VCaP (cell line): ENCODE measurements at regions not wholly inside any gene's neighbourhood (a gene's known extent, or its start where the extent isn't known, plus 50 kb on each side); places are given as distances from the start of the nearest gene placed in this dataset.

Experiments used
- H3K27ac ChIP-seq: fragments of 450-650 bp; 2 replicates; pipeline ENCODE4 v1.5.1; 2017
- TF ChIP-seq, protein P1 (sequence below): fragments of 450-650 bp; conservative IDR thresholded peaks from 2 replicates; pipeline ENCODE4 v1.5.1; 2017; ENCODE audit warnings: mild to moderate bottlenecking, moderate library complexity

DNA sequence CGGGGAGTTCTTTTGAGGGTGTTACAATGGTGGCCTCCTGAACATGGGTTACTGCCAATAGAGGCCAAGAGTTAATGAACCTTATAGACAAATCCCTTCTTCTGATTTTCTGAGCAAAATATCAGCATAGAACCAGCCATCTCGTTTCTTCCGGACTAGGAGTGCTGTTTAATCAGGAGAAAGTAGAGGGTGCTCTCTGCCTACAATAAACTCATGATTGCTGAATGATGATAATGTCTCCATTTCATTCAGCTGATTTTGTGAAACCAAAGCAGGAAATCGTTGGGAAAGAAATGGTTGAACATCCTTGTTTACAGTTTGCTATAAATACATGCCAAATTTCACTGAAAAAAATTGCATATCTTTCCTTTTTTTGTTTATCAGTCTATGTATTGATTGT lies 142.8 kb upstream of the PLSCR5 start:
- TF ChIP-seq, protein P1, sequence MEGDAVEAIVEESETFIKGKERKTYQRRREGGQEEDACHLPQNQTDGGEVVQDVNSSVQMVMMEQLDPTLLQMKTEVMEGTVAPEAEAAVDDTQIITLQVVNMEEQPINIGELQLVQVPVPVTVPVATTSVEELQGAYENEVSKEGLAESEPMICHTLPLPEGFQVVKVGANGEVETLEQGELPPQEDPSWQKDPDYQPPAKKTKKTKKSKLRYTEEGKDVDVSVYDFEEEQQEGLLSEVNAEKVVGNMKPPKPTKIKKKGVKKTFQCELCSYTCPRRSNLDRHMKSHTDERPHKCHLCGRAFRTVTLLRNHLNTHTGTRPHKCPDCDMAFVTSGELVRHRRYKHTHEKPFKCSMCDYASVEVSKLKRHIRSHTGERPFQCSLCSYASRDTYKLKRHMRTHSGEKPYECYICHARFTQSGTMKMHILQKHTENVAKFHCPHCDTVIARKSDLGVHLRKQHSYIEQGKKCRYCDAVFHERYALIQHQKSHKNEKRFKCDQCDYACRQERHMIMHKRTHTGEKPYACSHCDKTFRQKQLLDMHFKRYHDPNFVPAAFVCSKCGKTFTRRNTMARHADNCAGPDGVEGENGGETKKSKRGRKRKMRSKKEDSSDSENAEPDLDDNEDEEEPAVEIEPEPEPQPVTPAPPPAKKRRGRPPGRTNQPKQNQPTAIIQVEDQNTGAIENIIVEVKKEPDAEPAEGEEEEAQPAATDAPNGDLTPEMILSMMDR, result peak; percentile 42

DNA sequence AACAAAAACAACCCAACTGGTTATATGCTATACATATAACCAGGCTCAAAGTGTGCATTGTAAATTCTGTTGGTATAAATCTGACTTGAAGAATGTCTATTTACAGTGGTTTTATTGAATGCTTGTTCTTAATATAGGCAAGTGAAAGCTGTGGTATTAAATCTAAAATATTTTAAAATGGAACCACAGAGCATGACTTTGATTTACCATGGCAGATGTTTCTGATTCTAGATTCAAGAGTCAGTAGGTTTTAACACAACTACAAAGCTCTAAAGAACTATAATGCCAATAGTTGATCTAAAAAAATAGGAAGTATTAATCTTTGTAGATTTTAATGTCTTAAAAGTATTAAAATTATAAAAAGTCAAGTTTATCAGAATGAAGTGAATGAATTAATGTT lies 141.9 kb upstream of the PLSCR5 start:
- H3K27ac ChIP-seq, result no peak overlapping the region
- TF ChIP-seq, protein P1, result no peak

More for the DNA sequence above, 142.8 kb upstream of the PLSCR5 start:
- H3K27ac ChIP-seq, result no peak overlapping the region

DNA sequence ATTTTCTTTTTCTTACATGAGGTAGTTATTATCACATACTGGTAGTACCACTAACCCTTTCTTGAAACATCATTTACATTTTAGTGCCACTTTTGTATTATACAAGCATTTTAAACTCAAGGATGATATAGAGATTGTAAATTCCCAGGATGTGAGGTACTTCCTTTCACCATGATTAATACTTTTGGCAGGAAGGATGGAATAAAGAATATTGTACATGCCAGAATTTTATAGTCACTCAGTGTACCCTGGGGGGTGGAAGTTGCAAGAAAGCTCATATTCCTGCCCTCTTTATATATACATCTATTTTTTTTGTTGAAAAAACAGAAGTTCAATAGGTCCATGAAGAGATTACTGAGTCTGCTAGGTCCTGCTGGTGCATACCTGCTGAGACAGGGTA lies 141.0 kb upstream of the PLSCR5 start:
- no peak overlapping the region for H3K27ac ChIP-seq

DNA sequence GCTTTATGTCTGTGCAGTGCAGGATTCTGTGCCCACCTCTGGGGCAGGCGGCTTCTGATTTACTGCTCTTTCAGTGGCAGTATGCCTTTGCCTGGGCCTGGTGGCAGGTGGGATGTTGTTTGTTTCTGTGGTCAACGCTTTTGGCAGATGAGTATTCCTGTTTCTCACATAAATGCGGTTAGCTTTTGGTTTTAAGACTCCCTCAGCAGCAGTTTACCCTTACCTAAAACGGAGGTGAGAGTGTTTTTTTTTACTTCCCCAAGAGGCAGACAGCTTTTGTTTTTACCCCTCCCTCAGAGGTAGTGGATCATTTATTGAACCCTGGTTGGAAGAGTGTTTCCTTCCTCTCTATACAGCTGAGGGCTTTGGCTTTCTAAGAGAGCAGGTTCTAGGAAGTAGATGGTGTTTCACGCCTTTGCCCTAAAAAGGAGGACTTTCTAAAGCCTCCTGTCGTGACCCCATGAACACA lies 134.1 kb upstream of the PLSCR5 start:
- no peak overlapping the region for H3K27ac ChIP-seq
- TF ChIP-seq, protein P1, result no peak

More for the DNA sequence above, 141.0 kb upstream of the PLSCR5 start:
- TF ChIP-seq, protein P1, result no peak

DNA sequence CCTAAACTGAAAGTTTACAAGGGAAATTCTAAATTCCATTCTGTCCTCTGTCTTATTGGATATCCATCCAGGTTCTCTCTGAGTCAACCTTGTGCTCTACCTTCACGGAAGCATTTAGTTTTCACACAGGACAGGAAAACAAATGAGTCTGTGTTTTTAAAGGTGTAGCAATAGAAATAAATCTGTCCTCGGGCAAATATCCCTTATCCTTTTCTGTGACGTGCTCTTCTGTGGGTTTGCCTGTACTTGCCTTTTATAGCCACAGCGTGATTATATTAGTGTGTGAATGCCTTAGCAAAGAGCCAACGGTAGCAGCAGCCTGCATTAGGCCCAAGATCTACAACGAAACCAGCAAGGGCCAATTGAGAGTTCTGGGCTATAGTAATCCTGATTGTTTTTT lies 127.2 kb upstream of the PLSCR5 start:
- H3K27ac ChIP-seq, result no peak overlapping the region
- TF ChIP-seq, protein P1, result no peak

DNA sequence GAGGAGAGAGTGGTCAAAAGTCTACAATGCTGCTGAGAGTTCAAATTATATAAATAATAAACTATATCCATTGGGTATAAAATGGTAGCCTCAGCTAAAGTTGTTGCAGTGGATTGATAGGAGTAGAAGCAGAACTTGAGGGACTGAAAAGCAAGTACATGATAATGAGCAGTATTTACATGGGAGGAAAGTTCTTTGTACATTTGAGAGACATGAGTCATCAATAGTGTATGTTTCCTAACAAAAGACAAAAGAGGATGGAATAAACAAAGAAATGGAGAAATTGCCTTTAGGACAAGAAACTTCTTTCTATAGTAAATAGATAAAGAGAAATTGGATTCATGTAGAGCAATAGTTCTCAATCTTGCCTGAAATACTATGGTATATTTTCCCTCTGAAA lies 110.0 kb upstream of the PLSCR5 start:
- no peak overlapping the region for H3K27ac ChIP-seq
- TF ChIP-seq, protein P1, result no peak

DNA sequence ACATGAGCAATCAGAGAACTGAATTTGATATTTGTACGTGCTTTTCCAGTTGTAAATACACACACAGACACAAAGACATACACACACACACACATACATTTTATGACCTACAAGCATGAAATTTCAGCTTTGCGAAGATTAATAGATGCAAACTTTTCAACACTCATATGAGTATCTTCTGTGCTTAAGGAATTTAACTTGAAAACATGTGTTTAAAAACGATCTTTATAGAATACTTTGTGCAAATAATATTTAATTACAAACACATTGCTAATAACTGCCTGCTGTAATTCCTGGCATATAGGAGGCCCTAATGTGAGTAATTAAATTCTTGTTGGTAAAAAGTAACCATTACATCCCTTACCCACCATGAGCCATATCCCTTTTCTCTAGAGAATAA lies 107.7 kb upstream of the PLSCR5 start:
- TF ChIP-seq, protein P1, result no peak
- no peak overlapping the region for H3K27ac ChIP-seq

DNA sequence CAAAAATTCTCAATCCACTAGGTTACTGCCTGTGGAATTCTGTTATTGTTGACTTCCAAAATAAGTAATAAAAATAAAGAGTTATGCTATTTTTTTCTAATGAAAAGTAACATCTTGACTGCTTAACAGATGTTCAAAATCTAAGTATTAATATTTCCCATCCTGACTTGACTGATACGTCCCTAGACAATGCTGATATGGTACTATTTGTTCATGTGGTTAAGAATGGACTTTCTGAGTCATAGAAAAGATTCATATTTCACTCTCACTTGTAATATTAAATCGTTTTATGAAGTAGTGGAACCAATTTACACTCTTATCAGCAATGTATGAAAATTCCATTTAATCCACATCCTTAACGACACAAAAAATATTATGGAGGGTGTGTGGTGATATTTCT lies 104.8 kb upstream of the PLSCR5 start:
- TF ChIP-seq, protein P1, result no peak
- H3K27ac ChIP-seq, result no peak overlapping the region
